ENCODE measurements at regions not wholly inside any gene's neighbourhood (a gene's known extent, or its start where the extent isn't known, plus 50 kb on each side); places are given as distances from the start of the nearest gene placed in this dataset.

GRCh38 chrX:26580021-26580420 lies 364.1 kb downstream of the MAGEB5 start:
- Histone ChIP-seq H3K36me3 (ENCODE audit: low read depth, missing control alignments) (no peaks in the 10 kb centered on the region), H3K9me3 (no peaks in the 10 kb centered on the region), H3K4me3 (no peak overlapping the region), H3K27ac (no peak overlapping the region), H3K27me3 (no peaks in the 10 kb centered on the region), H3K4me1 (no peaks in the 10 kb centered on the region)
- WGBS, 2 donors, result 48 to 67% methylated on average over 1 of the region's 1 CpG
- TF ChIP-seq POLR2A (IDR thresholded peaks at IDR 0.05), result no peak
- no peak for TF ChIP-seq CTCF (IDR thresholded peaks at IDR 0.05)
- DNase-seq, result no peak
- intact Hi-C loops (cut with DNase I; ENCODE audit: low total_unique reads), result no loop called here

GRCh38 chrX:26574234-26574633 lies 358.3 kb downstream of the MAGEB5 start:
- Histone ChIP-seq H3K9me3 (no peaks in the 10 kb centered on the region), H3K27me3 (no peaks in the 10 kb centered on the region), H3K4me1 (no peaks in the 10 kb centered on the region), H3K27ac (no peak overlapping the region), H3K36me3 (ENCODE audit: low read depth, missing control alignments) (no peaks in the 10 kb centered on the region), H3K4me3 (no peak overlapping the region)
- intact Hi-C loops (cut with DNase I; ENCODE audit: low total_unique reads), result no loop called here
- no peak for TF ChIP-seq POLR2A (IDR thresholded peaks at IDR 0.05)
- TF ChIP-seq CTCF (IDR thresholded peaks at IDR 0.05), result no peak
- DNase-seq, result no peak

- WGBS, 2 donors, result 33 to 35% methylated on average over 1 of the region's 1 CpG
- H3K4me1 ChIP-seq, result no peaks in the 10 kb centered on the region
- DNase-seq, result no peak
- H3K9me3 ChIP-seq, result no peaks in the 10 kb centered on the region
- no peaks in the 10 kb centered on the region for H3K27me3 ChIP-seq
- peak overlapping the region in 1 of 2 donors; percentile 45 for H3K27ac ChIP-seq
- intact Hi-C loops (cut with DNase I; ENCODE audit: low total_unique reads), result no loop called here
- no peak overlapping the region for H3K4me3 ChIP-seq
- no peaks in the 10 kb centered on the region for H3K36me3 ChIP-seq (ENCODE audit: low read depth, missing control alignments)
- TF ChIP-seq CTCF (IDR thresholded peaks at IDR 0.05) (no peak), POLR2A (IDR thresholded peaks at IDR 0.05) (no peak)
Measured at GRCh38 chrX:26562156-26562555, 346.2 kb downstream of the MAGEB5 start.

- Histone ChIP-seq H3K27me3 (no peaks in the 10 kb centered on the region), H3K27ac (no peak overlapping the region), H3K36me3 (ENCODE audit: low read depth, missing control alignments) (no peaks in the 10 kb centered on the region), H3K4me3 (no peak overlapping the region), H3K4me1 (no peaks in the 10 kb centered on the region), H3K9me3 (no peaks in the 10 kb centered on the region)
- intact Hi-C loops (cut with DNase I; ENCODE audit: low total_unique reads), result no loop called here
- 69 to 73% methylated on average over 3 of the region's 3 CpGs for WGBS, 2 donors
- DNase-seq, result no peak
- TF ChIP-seq POLR2A (IDR thresholded peaks at IDR 0.05) (no peak), CTCF (IDR thresholded peaks at IDR 0.05) (no peak)
Measured at GRCh38 chrX:26559855-26560254, 343.9 kb downstream of the MAGEB5 start.

- Histone ChIP-seq H3K27ac (no peak overlapping the region), H3K4me3 (peak overlapping the region in 1 of 2 donors; percentile 23), H3K4me1 (no peaks in the 10 kb centered on the region), H3K36me3 (ENCODE audit: low read depth, missing control alignments) (no peaks in the 10 kb centered on the region), H3K9me3 (no peaks in the 10 kb centered on the region), H3K27me3 (no peaks in the 10 kb centered on the region)
- 60 to 69% methylated on average over 13 to 14 of the region's 29 CpGs for WGBS, 2 donors
- DNase-seq, result no peak
- intact Hi-C loops (cut with DNase I; ENCODE audit: low total_unique reads), result no loop called here
- TF ChIP-seq POLR2A (IDR thresholded peaks at IDR 0.05) (no peak), CTCF (IDR thresholded peaks at IDR 0.05) (no peak)
Measured at GRCh38 chrX:26558719-26559386, 342.9 kb downstream of the MAGEB5 start.
